Skin of body (tissue), 1 donor: ENCODE measurements at regions not wholly inside any gene's neighbourhood (a gene's known extent, or its start where the extent isn't known, plus 50 kb on each side); places are given as distances from the start of the nearest gene placed in this dataset.
"Not testable (repeated sequence)": the region's sequence is repeated elsewhere in the genome, so short reads cannot be mapped to it uniquely, and the experiment has no call there.

ENCODE experiments used
- DNase-seq: peaks from one replicate; lab custom pipeline; 2025; lab: John Stamatoyannopoulos, UW

- DNase-seq = no peak
Measured at GRCh38 chr2:160792837-160793236, 299.2 kb upstream of the RBMS1 start.

- DNase-seq = no peak
Measured at GRCh38 chr2:160794926-160795325, 301.3 kb upstream of the RBMS1 start.

GRCh38 chr2:160803881-160804280 lies 310.3 kb upstream of the RBMS1 start:
- DNase-seq = no peak

- DNase-seq = no peak
Measured at GRCh38 chr2:160810406-160810805, 316.8 kb upstream of the RBMS1 start.

- no peak for DNase-seq
Measured at GRCh38 chr2:160812830-160813505, 319.4 kb upstream of the RBMS1 start.

- DNase-seq = no peak
Measured at GRCh38 chr2:160813506-160813858, 319.9 kb upstream of the RBMS1 start.

- DNase-seq = no peak
Measured at GRCh38 chr2:160816916-160817499, 323.4 kb upstream of the RBMS1 start.

- DNase-seq = no peak
Measured at GRCh38 chr2:160820691-160821090, 327.1 kb upstream of the RBMS1 start.

GRCh38 chr2:160822006-160822405 lies 328.4 kb upstream of the RBMS1 start:
- no peak for DNase-seq

- DNase-seq = no peak
Measured at GRCh38 chr2:160825433-160825832, 331.8 kb upstream of the RBMS1 start.

GRCh38 chr2:160826496-160826895 lies 332.9 kb upstream of the RBMS1 start:
- DNase-seq = no peak

GRCh38 chr2:160828076-160828475 lies 332.2 kb upstream of the TANK start:
- DNase-seq = no peak

- DNase-seq = not testable (repeated sequence)
Measured at GRCh38 chr2:160832381-160832780, 327.8 kb upstream of the TANK start.

GRCh38 chr2:160835166-160835565 lies 325.1 kb upstream of the TANK start:
- no peak for DNase-seq

GRCh38 chr2:160836755-160837154 lies 323.5 kb upstream of the TANK start:
- DNase-seq = peak; percentile 91

- no peak for DNase-seq
Measured at GRCh38 chr2:160837416-160837815, 322.8 kb upstream of the TANK start.

- DNase-seq = no peak
Measured at GRCh38 chr2:160838147-160838546, 322.1 kb upstream of the TANK start.

GRCh38 chr2:160838691-160839090 lies 321.5 kb upstream of the TANK start:
- no peak for DNase-seq

- DNase-seq = no peak
Measured at GRCh38 chr2:160842286-160842685, 317.9 kb upstream of the TANK start.

- DNase-seq = no peak
Measured at GRCh38 chr2:160859096-160859495, 301.1 kb upstream of the TANK start.

- DNase-seq = peak; percentile 14
Measured at GRCh38 chr2:160862226-160862625, 298.0 kb upstream of the TANK start.

- no peak for DNase-seq
Measured at GRCh38 chr2:160868891-160869290, 291.3 kb upstream of the TANK start.

GRCh38 chr2:160869411-160869810 lies 290.8 kb upstream of the TANK start:
- DNase-seq = peak; percentile 45
